Neural cell (in vitro differentiated cells): ENCODE measurements at regions not wholly inside any gene's neighbourhood (a gene's known extent, or its start where the extent isn't known, plus 50 kb on each side); places are given as distances from the start of the nearest gene placed in this dataset.

Experiments used
- H2AFZ ChIP-seq: fragments of 200-600, 300-800 bp; sonication (generic), shearing (Covaris generic); 2 replicates; pipeline ENCODE4 v1.6.0; 2014; ENCODE audit warnings: low read depth, mild to moderate bottlenecking, antibody characterized with exemption, low read length, moderate library complexity
- H3F3A ChIP-seq: fragments of 200-600 bp; shearing (Covaris generic); 2 replicates; pipeline ENCODE4 v1.6.1; 2016; ENCODE audit warnings: mild to moderate bottlenecking, moderate library complexity, mixed read lengths, antibody characterized with exemption, low read length; ENCODE audit not compliant: insufficient read depth, poor library complexity, severe bottlenecking
- H3K27ac ChIP-seq: fragments of 200-600, 300-800 bp; sonication (generic), shearing (Covaris generic); 2 replicates; pipeline ENCODE4 v1.5.1; 2014; ENCODE audit warnings: mild to moderate bottlenecking, low read length, moderate library complexity
- H3K27me3 ChIP-seq: fragments of 300-800, 200-600 bp; sonication (generic), shearing (Covaris generic); 2 replicates; pipeline ENCODE4 v1.6.0; 2014; ENCODE audit warnings: mild to moderate bottlenecking, low read depth, low read length, moderate library complexity; ENCODE audit not compliant: insufficient read depth
- H3K36me3 ChIP-seq: fragments of 300-800, 200-600 bp; sonication (generic), shearing (Covaris generic); 2 replicates; pipeline ENCODE4 v1.5.1; 2014; ENCODE audit warnings: mild to moderate bottlenecking, antibody characterized with exemption, low read length, moderate library complexity; ENCODE audit not compliant: insufficient read depth
- H3K4me2 ChIP-seq: fragments of 300-800, 200-600 bp; sonication (generic), shearing (Covaris generic); 2 replicates; pipeline ENCODE4 v1.6.0; 2014; ENCODE audit warnings: mild to moderate bottlenecking, low read length
- H3K4me3 ChIP-seq: fragments of 300-800, 200-600 bp; sonication (generic), shearing (Covaris generic); 2 replicates; pipeline ENCODE4 v1.5.1; 2014; ENCODE audit warnings: mild to moderate bottlenecking, low read length, moderate library complexity
- H3K79me2 ChIP-seq: fragments of 200-600 bp; shearing (Covaris generic); replicated peaks from 2 replicates; pipeline ENCODE4 v1.6.0; 2014; ENCODE audit warnings: mild to moderate bottlenecking, low read length, moderate library complexity; ENCODE audit not compliant: insufficient read depth
- H3K9ac ChIP-seq: fragments of 300-800, 200-600 bp; sonication (generic), shearing (Covaris generic); 2 replicates; pipeline ENCODE4 v1.6.1; 2016; ENCODE audit warnings: mild to moderate bottlenecking, low read length, mixed read lengths
- H3K9me2 ChIP-seq: fragments of 200-600 bp; shearing (Covaris generic); 2 replicates; pipeline ENCODE4 v1.6.1; 2016; ENCODE audit warnings: mild to moderate bottlenecking, low read length, mixed read lengths; ENCODE audit not compliant: insufficient read depth
- H3K9me3 ChIP-seq: fragments of 200-600, 300-800 bp; sonication (generic), shearing (Covaris generic); 2 replicates; pipeline ENCODE4 v1.6.1; 2016; ENCODE audit warnings: mild to moderate bottlenecking, mixed run types, low read length, moderate library complexity, mixed read lengths
- H4K20me1 ChIP-seq: fragments of 200-600 bp; shearing (Covaris generic); 2 replicates; pipeline ENCODE4 v1.6.1; 2016; ENCODE audit warnings: mild to moderate bottlenecking, mixed run types; ENCODE audit not compliant: insufficient read depth
- EZH2 ChIP-seq: fragments of 200-600, 300-800 bp; shearing (Covaris generic), sonication (generic); IDR thresholded peaks from 2 replicates; pipeline ENCODE4 v1.6.1; 2014; ENCODE audit warnings: antibody characterized with exemption, low read length, borderline replicate concordance, mild to moderate bottlenecking; ENCODE audit not compliant: insufficient read depth, poor library complexity, severe bottlenecking
- MXI1 ChIP-seq: fragments of 450-650 bp; conservative IDR thresholded peaks from 2 replicates; pipeline ENCODE4 v1.6.1; 2014; ENCODE audit warnings: antibody characterized with exemption, mild to moderate bottlenecking; ENCODE audit not compliant: poor library complexity, severe bottlenecking
- POLR2AphosphoS5 ChIP-seq: IDR thresholded peaks from 2 replicates; pipeline ENCODE4 v1.6.1; 2012
- RAD21 ChIP-seq: fragments of 450-650 bp; conservative IDR thresholded peaks from 2 replicates; pipeline ENCODE4 v1.6.1; 2014; ENCODE audit warnings: antibody characterized with exemption, mild to moderate bottlenecking, moderate library complexity
- SMC3 ChIP-seq: fragments of 450-650 bp; conservative IDR thresholded peaks from 2 replicates; pipeline ENCODE4 v1.6.1; 2014; ENCODE audit warnings: antibody characterized with exemption, mild to moderate bottlenecking, moderate library complexity; ENCODE audit not compliant: poor library complexity
- TF ChIP-seq, protein P1 (sequence below): fragments of 450-650 bp; IDR thresholded peaks from 2 replicates; pipeline ENCODE4 v1.5.1; 2014; ENCODE audit warnings: antibody characterized with exemption, mild to moderate bottlenecking, moderate library complexity; ENCODE audit not compliant: poor library complexity, severe bottlenecking
- TF ChIP-seq, protein P2 (sequence below): IDR thresholded peaks from 2 replicates; pipeline ENCODE4 v1.6.1; 2012; ENCODE audit warnings: borderline replicate concordance

DNA sequence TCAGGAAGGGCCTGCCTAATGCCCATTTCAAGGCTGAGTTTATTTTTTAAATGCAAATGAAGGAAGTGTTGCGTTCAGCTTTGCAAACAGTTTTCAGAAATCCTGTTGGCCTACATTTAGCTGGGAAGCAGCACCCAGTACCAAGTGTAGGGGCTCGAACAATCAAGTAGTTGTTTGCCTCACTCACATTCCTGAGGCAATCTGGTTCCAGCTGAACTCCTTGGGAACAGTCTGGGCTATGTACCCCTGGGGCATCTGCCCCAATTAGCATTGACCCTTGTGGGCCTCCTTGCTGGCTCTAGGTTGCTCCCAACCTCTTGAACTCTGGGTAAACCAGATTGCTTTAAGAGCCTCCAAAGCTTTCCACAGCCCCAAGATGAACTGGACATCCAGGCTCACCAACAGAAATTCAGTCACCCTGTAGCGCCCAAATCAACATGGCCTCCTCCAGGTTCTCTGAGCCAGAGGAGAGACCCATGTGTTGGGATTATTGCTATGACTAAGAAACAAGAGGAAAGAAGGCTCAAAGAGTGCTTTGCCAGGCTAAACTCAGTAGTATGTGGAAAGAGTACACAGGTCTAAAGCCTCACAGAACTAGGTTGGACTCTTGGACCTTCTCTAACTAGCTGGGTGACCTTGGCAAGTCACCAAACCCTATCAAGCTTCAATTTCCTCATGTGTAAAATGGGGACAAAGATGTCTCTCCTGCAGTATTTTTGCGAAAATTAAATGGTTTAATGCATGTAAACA, 532.7 kb downstream of the SOX2 start:
- H2AFZ ChIP-seq, result no peak overlapping the region
- H3K4me3 ChIP-seq, result no peak overlapping the region
- no peaks in the 10 kb centered on the region for H3K79me2 ChIP-seq
- H3K9me3 ChIP-seq, result no peaks in the 10 kb centered on the region
- H3K9me2 ChIP-seq, result no peaks in the 10 kb centered on the region
- no peak overlapping the region for H3K4me2 ChIP-seq
- H3F3A ChIP-seq, result peaks cover 8% of the 10 kb centered on the region
- H3K36me3 ChIP-seq, result no peaks in the 10 kb centered on the region
- H3K27me3 ChIP-seq, result no peaks in the 10 kb centered on the region
- H4K20me1 ChIP-seq, result no peaks in the 10 kb centered on the region
- TF ChIP-seq RAD21, result no peak
- no peak overlapping the region for H3K27ac ChIP-seq
- H3K9ac ChIP-seq, result no peak overlapping the region

DNA sequence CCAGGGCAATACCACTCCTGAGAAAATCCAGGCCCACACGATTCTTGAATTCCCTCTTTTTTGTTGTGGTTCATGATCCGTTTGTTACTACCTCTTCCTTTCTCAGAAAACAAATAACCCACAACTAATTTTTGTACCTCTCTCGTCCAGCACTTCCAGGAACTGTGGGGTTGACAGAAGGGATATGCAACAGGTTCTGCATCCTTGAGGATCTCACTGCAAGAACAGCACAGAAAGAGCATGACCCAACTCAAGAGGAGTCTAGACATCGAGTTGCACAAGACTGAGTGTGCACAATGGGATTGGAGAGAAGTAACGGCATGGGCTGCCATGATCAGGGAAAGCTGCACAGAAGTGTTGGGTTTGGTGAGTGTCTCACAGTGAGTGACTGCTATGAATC, 533.3 kb downstream of the SOX2 start:
- no peak overlapping the region for H3K4me2 ChIP-seq
- H3K4me3 ChIP-seq, result no peak overlapping the region
- H2AFZ ChIP-seq, result no peak overlapping the region
- no peaks in the 10 kb centered on the region for H3K27me3 ChIP-seq
- H3F3A ChIP-seq, result peaks cover 8% of the 10 kb centered on the region
- H3K79me2 ChIP-seq, result no peaks in the 10 kb centered on the region
- TF ChIP-seq, protein P1, sequence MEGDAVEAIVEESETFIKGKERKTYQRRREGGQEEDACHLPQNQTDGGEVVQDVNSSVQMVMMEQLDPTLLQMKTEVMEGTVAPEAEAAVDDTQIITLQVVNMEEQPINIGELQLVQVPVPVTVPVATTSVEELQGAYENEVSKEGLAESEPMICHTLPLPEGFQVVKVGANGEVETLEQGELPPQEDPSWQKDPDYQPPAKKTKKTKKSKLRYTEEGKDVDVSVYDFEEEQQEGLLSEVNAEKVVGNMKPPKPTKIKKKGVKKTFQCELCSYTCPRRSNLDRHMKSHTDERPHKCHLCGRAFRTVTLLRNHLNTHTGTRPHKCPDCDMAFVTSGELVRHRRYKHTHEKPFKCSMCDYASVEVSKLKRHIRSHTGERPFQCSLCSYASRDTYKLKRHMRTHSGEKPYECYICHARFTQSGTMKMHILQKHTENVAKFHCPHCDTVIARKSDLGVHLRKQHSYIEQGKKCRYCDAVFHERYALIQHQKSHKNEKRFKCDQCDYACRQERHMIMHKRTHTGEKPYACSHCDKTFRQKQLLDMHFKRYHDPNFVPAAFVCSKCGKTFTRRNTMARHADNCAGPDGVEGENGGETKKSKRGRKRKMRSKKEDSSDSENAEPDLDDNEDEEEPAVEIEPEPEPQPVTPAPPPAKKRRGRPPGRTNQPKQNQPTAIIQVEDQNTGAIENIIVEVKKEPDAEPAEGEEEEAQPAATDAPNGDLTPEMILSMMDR, result no peak
- no peak for TF ChIP-seq EZH2
- no peaks in the 10 kb centered on the region for H3K9me2 ChIP-seq
- H3K9ac ChIP-seq, result no peak overlapping the region
- H3K36me3 ChIP-seq, result no peaks in the 10 kb centered on the region
- no peaks in the 10 kb centered on the region for H3K9me3 ChIP-seq
- H4K20me1 ChIP-seq, result no peaks in the 10 kb centered on the region
- H3K27ac ChIP-seq, result no peak overlapping the region

- no peak for TF ChIP-seq SMC3
- TF ChIP-seq MXI1, result no peak
- no peak for TF ChIP-seq POLR2AphosphoS5
- Histone ChIP-seq H4K20me1 (no peaks in the 10 kb centered on the region), H3K27ac (no peak overlapping the region)
These were observed 535.1 kb downstream of the SOX2 start for GRCh38 chr3:182246870-182247269.

GRCh38 chr3:182248349-182248880, 536.7 kb downstream of the SOX2 start:
- no peak overlapping the region for H3K9ac ChIP-seq
- no peaks in the 10 kb centered on the region for H4K20me1 ChIP-seq
- H3K36me3 ChIP-seq, result no peaks in the 10 kb centered on the region
- H2AFZ ChIP-seq, result no peak overlapping the region
- H3F3A ChIP-seq, result no peaks in the 10 kb centered on the region
- H3K27ac ChIP-seq, result no peak overlapping the region
- no peaks in the 10 kb centered on the region for H3K79me2 ChIP-seq
- no peaks in the 10 kb centered on the region for H3K9me2 ChIP-seq
- no peak overlapping the region for H3K4me2 ChIP-seq
- TF ChIP-seq MXI1 (no peak), EZH2 (no peak), RAD21 (no peak)
- TF ChIP-seq, protein P2, sequence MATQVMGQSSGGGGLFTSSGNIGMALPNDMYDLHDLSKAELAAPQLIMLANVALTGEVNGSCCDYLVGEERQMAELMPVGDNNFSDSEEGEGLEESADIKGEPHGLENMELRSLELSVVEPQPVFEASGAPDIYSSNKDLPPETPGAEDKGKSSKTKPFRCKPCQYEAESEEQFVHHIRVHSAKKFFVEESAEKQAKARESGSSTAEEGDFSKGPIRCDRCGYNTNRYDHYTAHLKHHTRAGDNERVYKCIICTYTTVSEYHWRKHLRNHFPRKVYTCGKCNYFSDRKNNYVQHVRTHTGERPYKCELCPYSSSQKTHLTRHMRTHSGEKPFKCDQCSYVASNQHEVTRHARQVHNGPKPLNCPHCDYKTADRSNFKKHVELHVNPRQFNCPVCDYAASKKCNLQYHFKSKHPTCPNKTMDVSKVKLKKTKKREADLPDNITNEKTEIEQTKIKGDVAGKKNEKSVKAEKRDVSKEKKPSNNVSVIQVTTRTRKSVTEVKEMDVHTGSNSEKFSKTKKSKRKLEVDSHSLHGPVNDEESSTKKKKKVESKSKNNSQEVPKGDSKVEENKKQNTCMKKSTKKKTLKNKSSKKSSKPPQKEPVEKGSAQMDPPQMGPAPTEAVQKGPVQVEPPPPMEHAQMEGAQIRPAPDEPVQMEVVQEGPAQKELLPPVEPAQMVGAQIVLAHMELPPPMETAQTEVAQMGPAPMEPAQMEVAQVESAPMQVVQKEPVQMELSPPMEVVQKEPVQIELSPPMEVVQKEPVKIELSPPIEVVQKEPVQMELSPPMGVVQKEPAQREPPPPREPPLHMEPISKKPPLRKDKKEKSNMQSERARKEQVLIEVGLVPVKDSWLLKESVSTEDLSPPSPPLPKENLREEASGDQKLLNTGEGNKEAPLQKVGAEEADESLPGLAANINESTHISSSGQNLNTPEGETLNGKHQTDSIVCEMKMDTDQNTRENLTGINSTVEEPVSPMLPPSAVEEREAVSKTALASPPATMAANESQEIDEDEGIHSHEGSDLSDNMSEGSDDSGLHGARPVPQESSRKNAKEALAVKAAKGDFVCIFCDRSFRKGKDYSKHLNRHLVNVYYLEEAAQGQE, result no peak
- TF ChIP-seq, protein P1, result no peak
- H3K4me3 ChIP-seq, result no peak overlapping the region
- H3K9me3 ChIP-seq, result no peaks in the 10 kb centered on the region
- no peaks in the 10 kb centered on the region for H3K27me3 ChIP-seq

More at GRCh38 chr3:182246870-182247269, 535.1 kb downstream of the SOX2 start:
- Histone ChIP-seq H3K9ac (no peak overlapping the region), H3K79me2 (no peaks in the 10 kb centered on the region), H3K9me2 (no peaks in the 10 kb centered on the region), H3K4me2 (no peak overlapping the region), H3F3A (peaks cover 8% of the 10 kb centered on the region), H3K4me3 (no peak overlapping the region), H2AFZ (no peak overlapping the region), H3K36me3 (no peaks in the 10 kb centered on the region), H3K9me3 (no peaks in the 10 kb centered on the region), H3K27me3 (no peaks in the 10 kb centered on the region)
